Suprapubic skin (tissue), 3 donors: ENCODE measurements at regions not wholly inside any gene's neighbourhood (a gene's known extent, or its start where the extent isn't known, plus 50 kb on each side); places are given as distances from the start of the nearest gene placed in this dataset.

Source experiments
- CTCF ChIP-seq, 2 donors: fragments of 200-600 bp in 1 of 2; fragments of 450-650 bp in 1 of 2; sonication (generic) in 1 of 2; IDR thresholded peaks; one replicate each; pipeline ENCODE4 v1.5.1; 2016 to 2019; ENCODE audit warnings: antibody characterized with exemption in 2 of 2, mild to moderate bottlenecking in 1 of 2, moderate library complexity in 1 of 2
- POLR2A ChIP-seq, 2 donors: fragments of 450-650 bp; IDR thresholded peaks; one replicate each; pipeline ENCODE4 v1.6.1; 2017; ENCODE audit warnings: antibody characterized with exemption in 2 of 2, mild to moderate bottlenecking in 2 of 2, moderate library complexity in 2 of 2

GRCh38 chr5:38165435-38165834 lies 92.9 kb upstream of the EGFLAM start:
- TF ChIP-seq CTCF (IDR thresholded peaks at IDR 0.05) (no peak), POLR2A (IDR thresholded peaks at IDR 0.05) (no peak)
